Astrocyte of the cerebellum (primary cell): ENCODE measurements at regions not wholly inside any gene's neighbourhood (a gene's known extent, or its start where the extent isn't known, plus 50 kb on each side); places are given as distances from the start of the nearest gene placed in this dataset.

ENCODE experiments used
- DNase-seq: peaks from one replicate; pipeline ENCODE4 v3.0.0-alpha.2; 2011; ENCODE audit warnings: low read depth
- H3K4me3 ChIP-seq: 2 replicates; pipeline ENCODE4 v1.5.1; 2011; ENCODE audit warnings: mild to moderate bottlenecking, low read depth, low read length, moderate library complexity
- in situ Hi-C: cut with HindIII; loops from 2 replicates; pipeline ENCODE4 v1.10.0; 2017; ENCODE audit warnings: low sequenced_read_pairs
- TF ChIP-seq, protein P1 (sequence below): IDR thresholded peaks from 2 replicates; pipeline ENCODE4 v1.5.1; 2012; ENCODE audit warnings: low read length, low read depth, moderate library complexity, mild to moderate bottlenecking; ENCODE audit errors: missing control alignments

DNA sequence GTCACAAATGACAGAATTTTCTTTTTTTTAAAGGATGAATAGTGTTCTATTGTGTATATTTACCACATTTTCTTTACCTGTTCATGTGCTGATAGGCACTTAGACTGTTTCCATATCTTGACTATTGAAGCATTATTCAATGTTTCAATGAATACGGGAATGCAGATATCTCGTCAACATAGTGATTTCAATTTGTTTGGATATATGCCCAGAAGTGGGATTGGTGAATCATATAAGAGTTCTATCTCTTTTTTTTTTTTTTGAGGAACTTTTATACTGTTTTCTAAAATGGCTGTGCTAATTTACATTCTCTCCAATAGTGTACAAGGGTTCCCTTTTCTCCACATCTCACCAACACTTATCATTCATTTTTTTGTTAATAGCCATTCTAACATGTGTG is 97.9 kb upstream of the FAR2 start:
- no peak overlapping the region for H3K4me3 ChIP-seq
- in situ Hi-C loops = no loop called here
- DNase-seq = no peak
- TF ChIP-seq, protein P1, sequence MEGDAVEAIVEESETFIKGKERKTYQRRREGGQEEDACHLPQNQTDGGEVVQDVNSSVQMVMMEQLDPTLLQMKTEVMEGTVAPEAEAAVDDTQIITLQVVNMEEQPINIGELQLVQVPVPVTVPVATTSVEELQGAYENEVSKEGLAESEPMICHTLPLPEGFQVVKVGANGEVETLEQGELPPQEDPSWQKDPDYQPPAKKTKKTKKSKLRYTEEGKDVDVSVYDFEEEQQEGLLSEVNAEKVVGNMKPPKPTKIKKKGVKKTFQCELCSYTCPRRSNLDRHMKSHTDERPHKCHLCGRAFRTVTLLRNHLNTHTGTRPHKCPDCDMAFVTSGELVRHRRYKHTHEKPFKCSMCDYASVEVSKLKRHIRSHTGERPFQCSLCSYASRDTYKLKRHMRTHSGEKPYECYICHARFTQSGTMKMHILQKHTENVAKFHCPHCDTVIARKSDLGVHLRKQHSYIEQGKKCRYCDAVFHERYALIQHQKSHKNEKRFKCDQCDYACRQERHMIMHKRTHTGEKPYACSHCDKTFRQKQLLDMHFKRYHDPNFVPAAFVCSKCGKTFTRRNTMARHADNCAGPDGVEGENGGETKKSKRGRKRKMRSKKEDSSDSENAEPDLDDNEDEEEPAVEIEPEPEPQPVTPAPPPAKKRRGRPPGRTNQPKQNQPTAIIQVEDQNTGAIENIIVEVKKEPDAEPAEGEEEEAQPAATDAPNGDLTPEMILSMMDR = no peak

DNA sequence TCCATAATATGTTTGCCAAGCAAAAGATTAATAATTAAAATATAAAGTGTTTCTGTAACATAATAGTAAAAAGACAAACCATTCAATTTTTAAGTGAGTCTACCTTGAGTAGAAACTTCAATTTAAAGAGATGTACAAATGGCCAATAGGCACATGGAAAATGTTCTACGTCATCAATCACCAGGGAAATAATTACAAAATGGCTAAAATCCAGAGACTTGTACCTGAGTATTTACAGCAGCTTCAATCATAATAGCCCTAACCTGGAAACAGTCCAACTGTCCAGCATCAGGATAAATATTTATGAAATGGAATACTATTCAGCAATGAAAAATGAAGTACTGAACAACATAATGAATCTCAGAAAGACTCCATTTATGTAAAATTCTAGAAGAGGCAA is 95.5 kb upstream of the FAR2 start:
- in situ Hi-C loops = no loop called here
- DNase-seq = no peak

DNA sequence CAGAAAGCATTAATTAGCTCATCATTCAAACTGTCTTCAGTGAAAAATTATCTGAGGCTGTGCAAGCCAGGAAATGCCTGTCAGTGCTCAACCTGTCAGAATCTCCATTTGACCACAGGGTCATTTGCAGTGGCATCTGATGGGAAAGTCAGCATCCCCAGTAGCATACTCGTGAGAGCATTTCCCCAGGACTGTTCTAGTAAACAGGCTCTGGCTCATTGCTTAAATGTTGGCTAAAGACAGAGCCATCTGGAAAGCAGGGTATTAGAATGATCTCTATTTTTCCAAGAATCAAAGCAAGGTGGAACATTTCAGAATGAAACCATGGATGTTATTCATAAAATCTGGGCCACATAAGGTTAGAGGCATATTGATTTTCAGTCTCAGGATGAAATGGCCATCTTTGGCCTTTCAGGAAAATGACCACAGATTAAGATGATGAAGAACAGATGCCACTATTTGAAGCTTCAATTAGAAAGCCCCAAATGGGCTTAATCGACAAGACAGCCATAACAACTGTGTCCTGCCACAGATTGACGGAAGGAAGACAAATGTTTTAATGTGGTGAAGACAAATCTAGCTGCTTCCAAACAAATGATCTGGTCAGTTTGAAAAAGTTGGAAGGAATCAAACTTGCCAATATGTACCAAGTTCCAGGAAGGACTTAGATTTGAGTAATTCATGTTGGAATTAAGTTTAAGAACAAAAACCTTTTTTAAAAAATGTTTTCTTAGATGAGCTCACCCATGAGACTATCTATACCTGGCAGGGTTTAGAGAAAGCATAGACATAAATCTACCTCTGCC is 94.0 kb upstream of the FAR2 start:
- H3K4me3 ChIP-seq = no peak overlapping the region
- TF ChIP-seq, protein P1 = no peak
- in situ Hi-C loops = no loop called here
- no peak for DNase-seq

More for the DNA sequence above, 95.5 kb upstream of the FAR2 start:
- no peak overlapping the region for H3K4me3 ChIP-seq
- TF ChIP-seq, protein P1 = no peak

DNA sequence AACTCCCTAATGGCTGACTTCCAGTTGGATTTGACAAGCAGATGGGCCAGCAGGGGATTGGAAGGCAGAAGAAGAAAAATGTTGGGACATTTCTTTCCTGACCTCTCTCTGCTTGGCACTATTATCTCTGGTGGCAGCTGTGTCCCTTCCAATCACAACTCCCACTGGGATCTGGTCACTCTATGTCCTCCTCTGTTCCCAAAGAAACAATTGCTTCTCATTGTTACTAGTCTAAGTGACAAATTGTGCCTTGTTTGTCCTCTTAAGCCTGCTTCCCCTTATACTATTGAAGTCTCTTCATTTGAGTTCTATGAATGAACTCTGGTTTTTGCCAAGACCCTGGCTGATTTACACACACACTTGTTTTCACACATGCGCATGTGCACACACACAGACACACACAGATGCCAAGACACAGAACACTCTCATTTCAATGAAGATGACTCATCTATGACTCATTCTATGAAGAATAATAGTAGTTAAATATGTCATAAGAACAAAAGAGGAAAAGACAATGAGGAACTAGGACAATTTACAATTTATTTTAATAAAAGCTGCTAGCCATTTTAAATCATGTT is 83.0 kb upstream of the FAR2 start:
- DNase-seq = peak; percentile 55
- no peak overlapping the region for H3K4me3 ChIP-seq
- in situ Hi-C loops = no loop called here
- TF ChIP-seq, protein P1 = no peak

DNA sequence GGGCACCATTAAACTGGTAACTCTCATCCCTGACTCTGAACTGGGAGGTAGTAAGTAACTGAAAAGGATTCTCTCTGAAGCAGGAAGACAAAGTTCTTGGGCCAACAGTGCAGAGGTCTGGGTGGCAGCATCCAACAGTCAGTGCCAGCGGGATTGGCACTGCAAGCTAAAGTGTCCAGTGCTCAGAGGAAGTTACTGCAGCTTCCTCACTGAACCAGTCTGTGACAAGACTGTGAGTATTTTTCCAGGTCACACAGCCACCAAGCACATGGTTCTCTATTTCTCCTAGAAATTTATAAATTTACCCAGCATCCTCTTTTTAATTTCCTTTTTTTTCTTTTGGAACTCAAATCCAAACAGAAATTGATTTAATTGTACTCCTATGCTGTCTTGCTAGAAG is 81.6 kb upstream of the FAR2 start:
- in situ Hi-C loops = no loop called here
- no peak overlapping the region for H3K4me3 ChIP-seq
- no peak for DNase-seq
- TF ChIP-seq, protein P1 = no peak

DNA sequence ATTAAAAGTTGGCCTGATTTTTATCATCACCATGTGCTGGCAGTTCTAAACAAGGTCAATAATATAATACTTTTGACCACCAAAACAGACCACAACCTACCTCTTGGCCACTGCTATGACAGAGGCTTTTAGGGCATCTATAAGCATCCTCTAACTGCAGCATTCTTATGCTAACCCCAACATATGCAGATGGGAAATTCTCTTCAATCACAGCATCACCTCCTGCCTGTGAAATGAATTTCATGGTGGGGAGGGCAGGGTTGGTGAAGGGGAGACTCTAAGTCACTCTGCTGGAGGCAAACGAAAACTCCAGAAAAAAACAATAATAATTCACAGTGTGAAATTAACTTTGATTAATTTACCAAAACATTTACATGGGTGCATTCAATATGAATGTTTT is 78.8 kb upstream of the FAR2 start:
- H3K4me3 ChIP-seq = no peak overlapping the region
- TF ChIP-seq, protein P1 = no peak
- in situ Hi-C loops = loop anchor here (5.0 kb wide), 1 partner anchor 47 kb away; no protein-coding TSS in a partner anchor
- DNase-seq = no peak
